HG03039 (cell line): ENCODE measurements at regions not wholly inside any gene's neighbourhood (a gene's known extent, or its start where the extent isn't known, plus 50 kb on each side); places are given as distances from the start of the nearest gene placed in this dataset.

Experiments
- ATAC-seq: cut with Tn5 transposase; IDR thresholded peaks from one replicate; pipeline ENCODE4 v1.9.1; 2021; ENCODE audit warnings: mild to moderate bottlenecking, moderate library complexity; ENCODE audit not compliant: unreplicated experiment

DNA sequence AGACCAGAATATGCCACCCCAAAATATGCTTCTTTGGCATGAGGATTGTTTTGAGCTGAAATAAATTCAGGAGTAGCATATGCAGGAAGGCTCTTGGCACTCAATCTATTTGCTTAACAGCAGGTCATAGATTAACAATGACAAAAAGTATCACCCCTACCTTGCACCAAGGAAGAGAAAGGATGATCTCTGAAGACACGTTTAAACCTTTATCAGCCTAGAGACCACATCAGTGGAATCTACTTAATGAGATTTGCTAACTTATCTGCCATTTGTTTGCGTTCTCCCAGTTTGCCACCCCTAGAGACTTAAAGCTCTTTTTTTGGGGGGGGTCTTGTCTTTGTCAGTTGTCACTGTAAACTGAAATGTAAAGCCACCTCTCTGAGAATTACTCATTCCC, 1278.7 kb upstream of the USP15 start:
- no peak for ATAC-seq

GRCh38 chr12:60992087-60992486, 1268.1 kb upstream of the USP15 start:
- ATAC-seq, result no peak

DNA sequence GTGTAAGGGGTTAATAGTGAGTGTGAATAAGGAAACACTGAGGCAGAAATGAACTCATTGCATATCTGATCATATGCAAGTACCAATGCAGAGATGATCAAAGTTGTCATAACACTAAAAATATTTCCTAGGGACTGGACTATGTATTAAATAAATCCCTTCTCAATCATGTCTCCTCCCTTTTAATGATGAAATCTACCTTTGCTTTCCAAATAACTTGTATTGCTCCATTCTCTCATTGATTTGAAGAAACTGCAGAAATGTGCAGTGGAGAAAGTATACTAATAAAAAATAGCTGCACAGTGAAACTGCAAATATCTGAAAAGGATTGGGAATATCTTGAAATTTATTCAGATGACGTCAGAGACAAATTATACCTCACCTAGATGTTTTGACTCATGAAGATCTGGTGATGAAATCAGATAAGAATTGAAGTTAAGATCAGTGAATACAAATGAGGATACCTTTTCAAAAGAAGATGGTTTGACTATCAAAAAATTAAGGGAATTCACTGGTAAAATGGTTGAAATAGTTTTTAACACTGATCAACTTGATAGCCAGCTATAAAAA, 1264.9 kb upstream of the USP15 start:
- ATAC-seq, result no peak

- no peak for ATAC-seq
Measured at GRCh38 chr12:60997869-60998378, 1262.3 kb upstream of the USP15 start.

DNA sequence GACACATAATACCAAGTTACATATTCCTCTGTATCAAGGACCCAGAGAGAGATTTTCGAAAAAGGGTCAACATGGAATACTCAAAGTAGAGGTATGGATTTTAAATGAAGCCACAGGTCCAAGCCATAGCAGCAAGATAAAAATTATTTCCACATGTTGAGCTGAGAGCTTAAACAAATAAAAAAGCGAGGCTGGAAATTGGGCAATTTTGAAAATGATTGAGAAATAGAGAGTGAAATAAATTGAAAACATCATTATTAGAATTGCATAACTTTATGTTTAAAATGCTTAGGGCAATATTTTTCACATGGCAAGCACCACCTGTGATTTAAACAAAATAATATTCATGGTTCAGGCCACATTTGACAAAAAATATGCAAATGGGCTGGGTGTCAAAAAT, 1251.0 kb upstream of the USP15 start:
- no peak for ATAC-seq

DNA sequence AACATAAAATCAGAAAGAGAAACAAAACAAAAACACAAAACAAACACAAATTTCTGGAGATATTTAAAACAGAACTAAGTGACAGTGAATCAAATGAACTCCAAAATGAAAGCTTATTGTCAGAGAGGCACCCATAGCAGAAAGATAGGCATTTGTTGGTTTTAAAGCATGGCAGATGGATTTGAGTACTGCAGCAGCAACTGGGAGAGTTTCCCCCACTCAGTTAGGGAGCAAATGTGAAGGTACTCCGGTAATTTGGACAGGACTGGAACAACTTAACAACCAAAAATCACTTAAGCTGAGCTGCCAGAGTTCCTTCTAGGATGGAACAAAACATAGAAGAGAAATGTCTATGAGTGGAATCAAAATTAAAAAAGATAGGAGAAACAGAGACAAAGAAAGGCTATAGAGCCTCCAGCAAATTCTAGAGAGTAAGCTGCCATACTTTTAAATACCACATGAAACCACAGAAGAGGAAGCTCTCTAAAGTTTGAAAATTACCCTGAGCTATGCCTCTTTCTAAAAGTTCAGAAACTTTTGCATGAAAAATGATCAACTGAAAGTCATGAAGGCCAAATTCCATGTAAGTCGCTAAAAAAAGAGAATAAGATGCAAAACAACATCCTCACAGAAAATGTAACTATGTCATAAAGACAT, 1248.3 kb upstream of the USP15 start:
- ATAC-seq, result no peak

DNA sequence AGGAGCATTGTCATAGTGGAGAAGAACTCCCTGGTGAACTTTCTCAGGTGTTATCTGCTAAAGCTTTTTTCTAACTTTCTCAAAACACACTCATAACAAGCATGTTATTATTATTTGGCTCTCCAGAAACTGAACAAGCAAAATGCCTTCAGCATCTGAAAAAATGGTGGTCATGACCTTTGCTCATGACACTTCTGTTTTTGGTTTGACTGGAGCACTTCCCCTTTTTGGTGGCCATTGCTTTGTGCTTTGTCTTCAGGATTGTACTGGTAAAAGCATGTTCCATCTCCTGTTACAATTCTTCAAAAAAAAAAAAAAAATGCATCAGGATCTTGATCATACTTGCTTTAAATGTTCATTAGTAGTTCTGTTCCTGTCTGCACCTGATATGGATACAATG, 1241.6 kb upstream of the USP15 start:
- no peak for ATAC-seq

GRCh38 chr12:61023231-61023630, 1237.0 kb upstream of the USP15 start:
- ATAC-seq, result no peak

GRCh38 chr12:61029516-61029915, 1230.7 kb upstream of the USP15 start:
- ATAC-seq, result no peak

DNA sequence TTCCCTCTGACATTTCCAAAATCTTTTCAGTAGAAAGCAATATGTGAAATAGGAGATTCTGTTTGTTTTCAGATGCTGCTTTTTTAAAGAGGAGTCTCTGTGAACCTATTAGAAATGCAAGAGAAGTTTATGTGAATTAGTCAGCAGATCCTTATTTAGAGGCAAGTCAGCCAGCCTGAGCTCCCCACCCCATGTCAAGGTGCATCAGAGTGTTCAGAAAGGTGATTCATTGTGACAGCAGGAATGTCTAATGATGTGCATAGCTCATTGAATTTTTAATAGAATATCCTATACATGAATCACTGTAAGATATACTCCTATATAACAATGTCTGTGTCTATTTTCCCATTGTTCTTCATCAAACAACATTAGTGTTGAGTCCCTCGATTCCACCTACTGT, 1222.4 kb upstream of the USP15 start:
- no peak for ATAC-seq

DNA sequence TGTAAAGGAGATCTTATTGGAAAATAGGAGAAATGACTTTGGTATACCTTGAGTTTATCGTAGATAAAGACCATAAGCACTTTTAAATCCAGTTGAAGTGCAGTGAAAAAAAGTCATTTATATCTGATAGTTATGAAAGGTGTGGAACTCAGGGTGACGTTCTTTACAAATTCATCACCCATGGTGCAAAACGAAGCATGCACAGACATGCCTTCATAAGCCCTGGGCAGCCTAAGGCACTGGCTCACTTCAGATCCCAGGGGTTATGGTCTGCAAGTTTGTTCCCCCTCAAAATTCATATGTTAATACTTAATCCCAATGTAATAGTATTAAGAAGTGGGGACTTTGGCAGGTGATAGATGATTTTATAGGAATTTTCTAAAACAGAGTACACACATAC, 1216.4 kb upstream of the USP15 start:
- no peak for ATAC-seq

GRCh38 chr12:61044766-61045165, 1215.4 kb upstream of the USP15 start:
- no peak for ATAC-seq

GRCh38 chr12:61070640-61071414, 1189.4 kb upstream of the USP15 start:
- ATAC-seq, result no peak

- ATAC-seq, result no peak
Measured at GRCh38 chr12:61072717-61073116, 1187.5 kb upstream of the USP15 start.

GRCh38 chr12:61095111-61095510, 1165.1 kb upstream of the USP15 start:
- ATAC-seq, result no peak

DNA sequence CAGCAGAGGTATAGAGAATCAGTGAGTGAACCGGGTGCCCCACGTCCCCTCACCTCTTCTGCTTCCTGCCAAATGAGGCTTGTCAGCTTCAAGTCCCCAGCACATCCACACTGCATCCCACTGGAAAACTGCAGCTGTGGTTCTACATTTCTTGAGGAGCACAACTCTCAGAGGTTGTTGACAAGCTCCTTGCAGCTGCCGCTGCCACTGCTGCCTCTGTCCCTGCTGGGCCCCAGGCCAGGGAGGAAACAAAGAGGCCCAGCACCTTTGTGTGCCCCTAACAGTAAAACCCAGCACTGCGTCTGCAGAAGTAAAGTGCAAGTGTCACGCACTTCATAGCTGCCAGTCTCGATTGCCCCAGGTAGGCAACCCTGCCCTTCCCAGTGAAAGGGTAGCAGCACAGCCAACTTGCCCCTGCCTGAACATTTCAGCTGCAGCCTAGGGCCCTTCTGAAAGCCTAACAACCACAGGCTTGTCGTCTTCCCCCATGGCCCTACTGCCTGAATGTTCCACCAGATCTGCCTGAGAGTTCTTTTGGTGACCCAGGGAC, 1162.1 kb upstream of the USP15 start:
- ATAC-seq, result no peak

GRCh38 chr12:61107118-61107517, 1153.1 kb upstream of the USP15 start:
- ATAC-seq, result no peak

- no peak for ATAC-seq
Measured at GRCh38 chr12:61111218-61111617, 1149.0 kb upstream of the USP15 start.

- no peak for ATAC-seq
Measured at GRCh38 chr12:61137677-61138414, 1122.4 kb upstream of the USP15 start.

DNA sequence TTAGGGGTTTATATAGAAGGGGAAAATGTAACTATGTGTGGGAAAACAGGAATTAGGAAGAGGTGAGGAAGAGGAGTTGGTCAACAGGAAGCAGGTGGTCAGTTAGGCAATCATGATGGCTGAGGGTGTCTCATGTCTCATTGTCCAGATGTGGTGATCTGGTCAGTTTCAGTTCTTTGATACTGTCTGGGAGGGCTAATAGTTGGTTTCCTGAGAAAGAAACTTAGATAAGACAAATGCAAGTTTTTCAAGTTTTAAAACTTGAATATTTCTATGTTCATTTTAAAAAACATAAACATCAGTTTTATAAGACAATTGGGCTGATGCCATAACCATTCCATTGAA, 1121.8 kb upstream of the USP15 start:
- ATAC-seq, result no peak

- no peak for ATAC-seq
Measured at GRCh38 chr12:61161961-61162360, 1098.2 kb upstream of the USP15 start.
